HCT116 (cell line): ENCODE measurements at regions not wholly inside any gene's neighbourhood (a gene's known extent, or its start where the extent isn't known, plus 50 kb on each side); places are given as distances from the start of the nearest gene placed in this dataset.

Experiments used
- ATAC-seq: fragments of 200-7000 bp; cut with Tn5 transposase; 2 replicates; pipeline ENCODE4 v1.9.1; 2020; ENCODE audit warnings: mild to moderate bottlenecking, moderate library complexity
- BruUV-seq: library from RNA; stranded (reverse); fragments of 400-500 nt; replicated peaks from 2 replicates; lab custom pipeline; 2021; lab: Mats Ljungman, UMichigan
- CTCF ChIA-PET: fragments of 300-600 bp; sonication (Branson Sonifier 250); formaldehyde crosslinking; loops from one replicate; lab custom pipeline; 2021; ENCODE audit warnings: antibody characterized with exemption; lab: Charles Lee
- POLR2A ChIA-PET: fragments of 300-600, 350-600 bp; sonication (Branson Sonifier 250); formaldehyde crosslinking; loops from one replicate; lab custom pipeline; 2021; ENCODE audit warnings: antibody characterized with exemption; lab: Charles Lee
- RAD21 ChIA-PET, 2 experiments: fragments of 300-600 bp; sonication (Branson Sonifier 250); formaldehyde crosslinking; loops; one replicate each; lab custom pipeline; 2023; ENCODE audit warnings: low total read pairs in 2 of 2; ENCODE audit not compliant: uncharacterized antibody in 2 of 2, unreplicated experiment in 2 of 2, low non-redundant PET in 1 of 2; lab: Charles Lee
- DNase-seq: peaks from one replicate; pipeline ENCODE4 v3.0.0-alpha.2; 2010; ENCODE audit warnings: low read depth, low spot score
- H2AFZ ChIP-seq: fragments of 200-600 bp; shearing (Covaris generic), sonication (generic); 2 replicates; pipeline ENCODE4 v1.6.1; 2017; ENCODE audit warnings: low read depth, mixed run types, mixed read lengths, antibody characterized with exemption, low read length; ENCODE audit not compliant: poor library complexity, severe bottlenecking
- H3K27ac ChIP-seq: 2 replicates; pipeline ENCODE4 v1.5.1; 2012; ENCODE audit warnings: low read depth, low read length
- H3K27me3 ChIP-seq: fragments of 200-600 bp; sonication (generic); 2 replicates; pipeline ENCODE4 v1.6.1; 2016; ENCODE audit warnings: mixed run types, low read length, mixed read lengths; ENCODE audit not compliant: insufficient read depth
- H3K36me3 ChIP-seq, 2 experiments: fragments of 200-500 bp in 1 of 2; fragments of 200-600 bp in 1 of 2; sonication (Bioruptor generic) in 1 of 2; sonication (generic) in 1 of 2; 2 replicates each; pipeline versions ENCODE4 v1.5.1 to v1.6.1; 2014 to 2016; ENCODE audit warnings: low read length in 2 of 2, inconsistent platforms in 1 of 2, mixed read lengths in 1 of 2, mixed run types in 1 of 2; ENCODE audit not compliant: insufficient read depth in 2 of 2, control insufficient read depth in 1 of 2
- H3K4me1 ChIP-seq, 2 experiments: fragments of 200-600 bp in 1 of 2; sonication (generic) in 1 of 2; 2 replicates each; pipeline versions ENCODE4 v1.5.1 to v1.6.1; 2012 to 2017; ENCODE audit warnings: low read length in 2 of 2, inconsistent platforms in 1 of 2, mild to moderate bottlenecking in 1 of 2, mixed read lengths in 1 of 2, mixed run types in 1 of 2, moderate library complexity in 1 of 2; ENCODE audit not compliant: insufficient read depth in 2 of 2, control insufficient read depth in 1 of 2
- H3K4me2 ChIP-seq: fragments of 200-600 bp; sonication (generic); 2 replicates; pipeline ENCODE4 v1.6.1; 2017; ENCODE audit warnings: mixed run types, low read length, mixed read lengths
- H3K4me3 ChIP-seq, 2 experiments: fragments of 200-600 bp in 1 of 2; sonication (generic) in 1 of 2; replicated peaks in 1 of 2; 2 replicates each; pipeline ENCODE4 v1.5.1; 2011 to 2016; ENCODE audit warnings: low read length in 2 of 2, control low read depth in 1 of 2, low read depth in 1 of 2, mild to moderate bottlenecking in 1 of 2, mixed read lengths in 1 of 2, mixed run types in 1 of 2
- H3K79me2 ChIP-seq: fragments of 200-600 bp; sonication (generic); 2 replicates; pipeline ENCODE4 v1.6.1; 2017; ENCODE audit warnings: mild to moderate bottlenecking, mixed run types, low read length, moderate library complexity, mixed read lengths; ENCODE audit not compliant: insufficient read depth
- H3K9ac ChIP-seq: fragments of 200-600 bp; sonication (generic); 2 replicates; pipeline ENCODE4 v1.6.1; 2016; ENCODE audit warnings: low read length, mixed read lengths
- H3K9me2 ChIP-seq: fragments of 200-600 bp; sonication (generic), shearing (Covaris generic); 2 replicates; pipeline ENCODE4 v1.6.1; 2017; ENCODE audit warnings: mixed run types, mild to moderate bottlenecking, moderate library complexity; ENCODE audit not compliant: insufficient read depth
- H3K9me3 ChIP-seq, 2 experiments: fragments of 200-500 bp in 1 of 2; fragments of 200-600 bp in 1 of 2; sonication (Bioruptor generic) in 1 of 2; sonication (generic) in 1 of 2; 2 replicates each; pipeline ENCODE4 v1.6.1; 2014 to 2017; ENCODE audit warnings: low read length in 2 of 2, mixed read lengths in 2 of 2, inconsistent platforms in 1 of 2, low read depth in 1 of 2, mild to moderate bottlenecking in 1 of 2, mixed run types in 1 of 2, moderate library complexity in 1 of 2; ENCODE audit not compliant: control insufficient read depth in 1 of 2, insufficient read depth in 1 of 2
- H4K20me1 ChIP-seq: fragments of 200-600 bp; sonication (generic), shearing (Covaris generic); 2 replicates; pipeline ENCODE4 v1.6.1; 2017; ENCODE audit warnings: mixed run types, mild to moderate bottlenecking, moderate library complexity; ENCODE audit not compliant: insufficient read depth
- ELF1 ChIP-seq: IDR thresholded peaks from 2 replicates; pipeline ENCODE4 v1.6.1; 2012; ENCODE audit warnings: low read depth, borderline replicate concordance
- EZH2 ChIP-seq: fragments of 200-600 bp; sonication (generic); IDR thresholded peaks from 2 replicates; pipeline ENCODE4 v1.6.1; 2017; ENCODE audit warnings: antibody characterized with exemption, mixed run types
- REST ChIP-seq: IDR thresholded peaks from 2 replicates; pipeline ENCODE4 v1.6.1; 2012; ENCODE audit warnings: low read depth
- SP1 ChIP-seq: IDR thresholded peaks from 2 replicates; pipeline ENCODE4 v1.6.1; 2012; ENCODE audit warnings: low read depth
- SRF ChIP-seq: IDR thresholded peaks from 2 replicates; pipeline ENCODE4 v1.6.1; 2012; ENCODE audit warnings: low read depth
- YY1 ChIP-seq: IDR thresholded peaks from 2 replicates; pipeline ENCODE4 v1.6.1; 2011; ENCODE audit warnings: low read length, low read depth, moderate library complexity, mild to moderate bottlenecking; ENCODE audit not compliant: insufficient replicate concordance; ENCODE audit errors: extremely low read depth
- ZNF274 ChIP-seq: fragments of 200-500 bp; sonication (Bioruptor generic); IDR thresholded peaks from 2 replicates; pipeline ENCODE4 v1.6.1; 2014; ENCODE audit warnings: mild to moderate bottlenecking, low read depth, low read length, inconsistent platforms
- intact Hi-C: fragments of 100-400 bp; cut with micrococcal nuclease; formaldehyde crosslinking; loops from 2 replicates; pipeline ENCODE4 v1.10.0; 2022

GRCh38 chr6:50962213-50962759, 143.6 kb downstream of the TFAP2B start:
- no peak overlapping the region for H2AFZ ChIP-seq
- no peak overlapping the region for H3K4me2 ChIP-seq
- POLR2A ChIA-PET, result no interaction called here
- CTCF ChIA-PET, result no interaction called here
- no peaks in the 10 kb centered on the region for H3K4me1 ChIP-seq
- no peak overlapping the region for H3K9ac ChIP-seq
- H3K27ac ChIP-seq, result no peak overlapping the region
- TF ChIP-seq EZH2, result no peak
- no peak for TF ChIP-seq REST
- no peaks in the 10 kb centered on the region for H3K9me2 ChIP-seq
- no peaks in the 10 kb centered on the region for H3K36me3 ChIP-seq
- H3K4me3 ChIP-seq, result no peak overlapping the region
- H3K79me2 ChIP-seq, result no peaks in the 10 kb centered on the region
- intact Hi-C loops, result no loop called here
- H3K9me3 ChIP-seq, result peaks cover 0 to 14% of the 10 kb centered on the region in 2 experiments; a peak in 3 of 4 replicates
- RAD21 ChIA-PET, result no interaction called here
- no TSS peak for BruUV-seq
- DNase-seq, result no peak
- no peak for ATAC-seq
- H3K27me3 ChIP-seq, result no peaks in the 10 kb centered on the region
- no peaks in the 10 kb centered on the region for H4K20me1 ChIP-seq

- H3K9me3 ChIP-seq, result peaks cover 0 to 14% of the 10 kb centered on the region in 2 experiments; a peak in 3 of 4 replicates
- BruUV-seq, result no TSS peak
- no peaks in the 10 kb centered on the region for H3K79me2 ChIP-seq
- no peaks in the 10 kb centered on the region for H3K9me2 ChIP-seq
- intact Hi-C loops, result no loop called here
- H3K36me3 ChIP-seq, result no peaks in the 10 kb centered on the region
- ATAC-seq, result no peak
- H3K4me1 ChIP-seq, result no peaks in the 10 kb centered on the region
- ChIA-PET POLR2A (no interaction called here), CTCF (no interaction called here)
- H3K9ac ChIP-seq, result no peak overlapping the region
- H4K20me1 ChIP-seq, result no peaks in the 10 kb centered on the region
- no peak overlapping the region for H2AFZ ChIP-seq
- no peak overlapping the region for H3K4me2 ChIP-seq
- no peaks in the 10 kb centered on the region for H3K27me3 ChIP-seq
- no peak for DNase-seq
- no peak for TF ChIP-seq ZNF274
- TF ChIP-seq SP1, result no peak
- TF ChIP-seq ELF1, result no peak
- TF ChIP-seq YY1, result no peak
- TF ChIP-seq SRF, result no peak
- TF ChIP-seq EZH2, result no peak
- TF ChIP-seq, all 23 proteins: peak for 0
- RAD21 ChIA-PET, result no interaction called here
- Histone ChIP-seq H3K27ac (no peak overlapping the region), H3K4me3 (no peak overlapping the region)
These were observed 145.3 kb downstream of the TFAP2B start for GRCh38 chr6:50963952-50964351.
